IMR-90 (cell line): ENCODE measurements at regions not wholly inside any gene's neighbourhood (a gene's known extent, or its start where the extent isn't known, plus 50 kb on each side); places are given as distances from the start of the nearest gene placed in this dataset.

Experiments used
- ATAC-seq: fragments of 200-7000 bp; cut with Tn5 transposase; 2 replicates; pipeline ENCODE4 v1.9.1; 2020; ENCODE audit warnings: low read depth, mild to moderate bottlenecking, moderate library complexity
- BruUV-seq: library from RNA; stranded (reverse); fragments of 400-500 nt; replicated peaks from 2 replicates; lab custom pipeline; 2021; lab: Mats Ljungman, UMichigan
- CTCF ChIA-PET: fragments of 300-600 bp; formaldehyde crosslinking; extraction: SDS; loops from one replicate; lab custom pipeline; 2021; ENCODE audit warnings: antibody characterized with exemption; lab: Yijun Ruan, JAX
- POLR2A ChIA-PET: fragments of 300-600 bp; sonication (Branson Sonifier 250); formaldehyde crosslinking; loops from one replicate; lab custom pipeline; 2022; ENCODE audit warnings: antibody characterized with exemption; ENCODE audit not compliant: unreplicated experiment; lab: Charles Lee
- DNase-seq: peaks from one replicate; pipeline ENCODE4 v3.0.0; 2013
- H2AFZ ChIP-seq: replicated peaks from 2 replicates; pipeline ENCODE3; 2013; ENCODE audit warnings: low read length, mild to moderate bottlenecking; ENCODE audit not compliant: poor library complexity
- H2AK5ac ChIP-seq: 2 replicates; pipeline ENCODE4 v1.6.1; 2013; ENCODE audit warnings: low read depth, low read length, inconsistent platforms
- H2AK9ac ChIP-seq: replicated peaks from 2 replicates; pipeline ENCODE3; 2013; ENCODE audit warnings: mild to moderate bottlenecking, low read depth, low read length, moderate library complexity; ENCODE audit not compliant: poor library complexity
- H2BK120ac ChIP-seq: 2 replicates; pipeline ENCODE4 v1.6.1; 2013; ENCODE audit warnings: low read depth, low read length, inconsistent platforms
- H2BK15ac ChIP-seq: 3 replicates; pipeline ENCODE4 v1.6.1; 2013; ENCODE audit warnings: low read depth, low read length, inconsistent platforms
- H2BK20ac ChIP-seq: 2 replicates; pipeline ENCODE4 v1.6.1; 2013; ENCODE audit warnings: low read depth, mild to moderate bottlenecking, inconsistent platforms, low read length, moderate library complexity
- H2BK5ac ChIP-seq: 2 replicates; pipeline ENCODE4 v1.6.1; 2013; ENCODE audit warnings: mild to moderate bottlenecking, low read depth, low read length, inconsistent platforms; ENCODE audit not compliant: poor library complexity, severe bottlenecking
- H3K14ac ChIP-seq: replicated peaks from 2 replicates; pipeline ENCODE4 v1.6.1; 2013; ENCODE audit warnings: low read depth, low read length, inconsistent platforms
- H3K18ac ChIP-seq: 2 replicates; pipeline ENCODE4 v1.6.1; 2013; ENCODE audit warnings: low read depth, low read length, control low read depth
- H3K23ac ChIP-seq: 2 replicates; pipeline ENCODE4 v1.6.1; 2013; ENCODE audit warnings: low read depth, low read length, inconsistent platforms
- H3K27ac ChIP-seq: 2 replicates; pipeline ENCODE4 v1.5.1; 2013; ENCODE audit warnings: mild to moderate bottlenecking, control low read depth, low read length; ENCODE audit not compliant: insufficient read depth
- H3K27me3 ChIP-seq: 2 replicates; pipeline ENCODE4 v1.6.1; 2013; ENCODE audit warnings: low read length; ENCODE audit not compliant: control insufficient read depth, insufficient read depth
- H3K36me3 ChIP-seq: 2 replicates; pipeline ENCODE4 v1.6.1; 2013; ENCODE audit warnings: low read length, mixed read lengths; ENCODE audit not compliant: control insufficient read depth, insufficient read depth
- H3K4ac ChIP-seq: 2 replicates; pipeline ENCODE4 v1.6.1; 2013; ENCODE audit warnings: low read depth, low read length, inconsistent platforms
- H3K4me1 ChIP-seq: 2 replicates; pipeline ENCODE4 v1.6.1; 2013; ENCODE audit warnings: low read length, mixed read lengths; ENCODE audit not compliant: control insufficient read depth, insufficient read depth
- H3K4me2 ChIP-seq: 2 replicates; pipeline ENCODE4 v1.6.1; 2013; ENCODE audit warnings: low read depth, mild to moderate bottlenecking, control low read depth, low read length, moderate library complexity
- H3K4me3 ChIP-seq: 2 replicates; pipeline ENCODE4 v1.5.1; 2013; ENCODE audit warnings: low read depth, mild to moderate bottlenecking, control low read depth, low read length, moderate library complexity; ENCODE audit not compliant: insufficient read depth
- H3K56ac ChIP-seq: 2 replicates; pipeline ENCODE4 v1.6.1; 2013; ENCODE audit warnings: low read length, inconsistent platforms; ENCODE audit not compliant: insufficient read depth; ENCODE audit errors: extremely low read depth
- H3K79me1 ChIP-seq, 2 experiments: 2 replicates each; pipeline ENCODE4 v1.6.1; 2013; ENCODE audit warnings: low read length in 2 of 2, inconsistent platforms in 1 of 2, low read depth in 1 of 2
- H3K9ac ChIP-seq: 2 replicates; pipeline ENCODE4 v1.6.1; 2013; ENCODE audit warnings: low read depth, low read length, control low read depth
- H3K9me1 ChIP-seq: 2 replicates; pipeline ENCODE4 v1.6.1; 2013; ENCODE audit warnings: low read length, inconsistent platforms; ENCODE audit not compliant: insufficient read depth
- H3K9me3 ChIP-seq: 2 replicates; pipeline ENCODE4 v1.6.1; 2013; ENCODE audit warnings: low read length; ENCODE audit not compliant: control insufficient read depth, insufficient read depth
- H4K20me1 ChIP-seq: 2 replicates; pipeline ENCODE4 v1.6.1; 2013; ENCODE audit warnings: low read length, inconsistent platforms; ENCODE audit not compliant: insufficient read depth
- H4K5ac ChIP-seq: 2 replicates; pipeline ENCODE4 v1.6.1; 2013; ENCODE audit warnings: mild to moderate bottlenecking, low read depth, low read length, control low read depth
- H4K8ac ChIP-seq, 2 experiments: 2 replicates each; pipeline ENCODE4 v1.6.1; 2013; ENCODE audit warnings: low read depth in 2 of 2, low read length in 2 of 2, control low read depth in 1 of 2, inconsistent platforms in 1 of 2
- H4K91ac ChIP-seq: 2 replicates; pipeline ENCODE4 v1.6.1; 2013; ENCODE audit warnings: low read depth, low read length, inconsistent platforms; ENCODE audit not compliant: insufficient read depth
- BHLHE40 ChIP-seq: fragments of 150-350 bp; IDR thresholded peaks from 2 replicates; pipeline ENCODE4 v1.6.1; 2016; ENCODE audit warnings: mild to moderate bottlenecking, low read depth, low read length
- CEBPB ChIP-seq: IDR thresholded peaks from 2 replicates; pipeline ENCODE4 v1.6.1; 2012; ENCODE audit warnings: low read depth, low read length, improper control_type of control experiment
- ELK1 ChIP-seq: fragments of 150-350 bp; IDR thresholded peaks from 2 replicates; pipeline ENCODE4 v1.6.1; 2016; ENCODE audit warnings: low read depth, mild to moderate bottlenecking, low read length, moderate library complexity, borderline replicate concordance
- FOS ChIP-seq: fragments of 150-350 bp; IDR thresholded peaks from 2 replicates; pipeline ENCODE4 v1.6.1; 2016; ENCODE audit warnings: low read depth, low read length
- MAFK ChIP-seq: IDR thresholded peaks from 2 replicates; pipeline ENCODE4 v1.6.1; 2012; ENCODE audit warnings: low read depth, low read length, improper control_type of control experiment
- MAZ ChIP-seq: IDR thresholded peaks from 2 replicates; pipeline ENCODE4 v1.6.1; 2012; ENCODE audit warnings: low read depth, mild to moderate bottlenecking, low read length, improper control_type of control experiment, moderate library complexity, borderline replicate concordance
- MXI1 ChIP-seq: IDR thresholded peaks from 2 replicates; pipeline ENCODE4 v1.6.1; 2012; ENCODE audit warnings: low read depth, mild to moderate bottlenecking, low read length, moderate library complexity, borderline replicate concordance
- NFE2L2 ChIP-seq: fragments of 150-350 bp; IDR thresholded peaks from 2 replicates; pipeline ENCODE4 v1.6.1; 2016; ENCODE audit warnings: low read depth, mild to moderate bottlenecking, low read length
- RAD21 ChIP-seq: IDR thresholded peaks from 2 replicates; pipeline ENCODE4 v1.6.1; 2012; ENCODE audit warnings: low read length, improper control_type of control experiment
- RCOR1 ChIP-seq: IDR thresholded peaks from 2 replicates; pipeline ENCODE4 v1.6.1; 2012; ENCODE audit warnings: mild to moderate bottlenecking, low read length, improper control_type of control experiment; ENCODE audit not compliant: insufficient replicate concordance
- RFX5 ChIP-seq: IDR thresholded peaks from 2 replicates; pipeline ENCODE4 v1.8.0; 2012; ENCODE audit warnings: low read depth, mild to moderate bottlenecking, low read length, moderate library complexity
- SMC3 ChIP-seq: fragments of 150-350 bp; IDR thresholded peaks from 2 replicates; pipeline ENCODE4 v1.6.1; 2016; ENCODE audit warnings: low read depth, mild to moderate bottlenecking, antibody characterized with exemption, low read length, moderate library complexity
- USF2 ChIP-seq: fragments of 150-350 bp; IDR thresholded peaks from 2 replicates; pipeline ENCODE4 v1.6.1; 2017; ENCODE audit warnings: mild to moderate bottlenecking, antibody characterized with exemption, low read length, low read depth
- WGBS, 2 experiments: methylation state at CpG; one replicate each; pipeline versions ENCODE4 v1.1.5 to v1.1.7; 2013; ENCODE audit warnings: missing lambda C conversion rate in 2 of 2; ENCODE audit not compliant: insufficient read length in 1 of 2; ENCODE audit errors: extremely low coverage in 2 of 2; 5-methylcytosine and 5-hydroxymethylcytosine counted together
- dilution Hi-C: fragments of 300-500 bp; cut with HindIII; formaldehyde crosslinking; loops from one replicate; pipeline ENCODE4 v1.14.3; 2018; ENCODE audit warnings: low sequenced_read_pairs; ENCODE audit not compliant: unreplicated experiment
- in situ Hi-C: fragments of 300-500 bp; cut with MboI; formaldehyde crosslinking; loops from 3 replicates; pipeline ENCODE4 v1.14.3; 2019; ENCODE audit warnings: low sequenced_read_pairs, inconsistent platforms, mixed read lengths
- intact Hi-C: fragments of 100-400 bp; cut with micrococcal nuclease; formaldehyde crosslinking; loops from 2 replicates; pipeline ENCODE4 v1.10.0; 2022

- TF ChIP-seq FOS: no peak
- TF ChIP-seq SMC3: no peak
- no peak for TF ChIP-seq MAFK
These were observed 254.5 kb downstream of the SKIDA1 start (continued) for GRCh38 chr10:21270976-21271375.

- no peak overlapping the region for H2BK120ac ChIP-seq
- H2BK5ac ChIP-seq: no peak overlapping the region
- dilution Hi-C loops (no loop called here), in situ Hi-C loops (no loop called here), intact Hi-C loops (no loop called here)
- CTCF ChIA-PET: no interaction called here
- no peak overlapping the region for H2AFZ ChIP-seq
- H3K9me3 ChIP-seq: no peaks in the 10 kb centered on the region
- H2BK20ac ChIP-seq: no peak overlapping the region
- peaks cover 2% of the 10 kb centered on the region; the same call in 1 of the 2 replicates for H3K27me3 ChIP-seq
- no peak overlapping the region for H3K18ac ChIP-seq
- no peak overlapping the region for H2AK9ac ChIP-seq
- no peaks in the 10 kb centered on the region for H3K36me3 ChIP-seq
- no peak overlapping the region for H3K4me3 ChIP-seq
- H3K4ac ChIP-seq: no peak overlapping the region
- no peak overlapping the region for H3K56ac ChIP-seq
- ATAC-seq (no peak), DNase-seq (no peak)
- H3K27ac ChIP-seq: no peak overlapping the region
- H4K8ac ChIP-seq: no peak overlapping the region
- H3K23ac ChIP-seq: no peak overlapping the region
- no peak overlapping the region for H3K9ac ChIP-seq
- no peak overlapping the region for H4K5ac ChIP-seq
- no peak overlapping the region for H3K4me2 ChIP-seq
- no peaks in the 10 kb centered on the region for H3K4me1 ChIP-seq
- no peaks in the 10 kb centered on the region; the same call in 1 of the 2 replicates for H4K20me1 ChIP-seq
- H3K9me1 ChIP-seq: no peaks in the 10 kb centered on the region
- H3K79me1 ChIP-seq: no peaks in the 10 kb centered on the region
- no peak overlapping the region for H2BK15ac ChIP-seq
- TF ChIP-seq ELK1 (no peak), MAFK (no peak), MXI1 (no peak), CEBPB (no peak), RFX5 (no peak), RCOR1 (no peak), MAZ (no peak), USF2 (no peak), NFE2L2 (no peak), SMC3 (no peak), BHLHE40 (no peak), RAD21 (no peak)
- no TSS peak for BruUV-seq
- 79% methylated on average over 2 of the region's 5 CpGs; no CpG with 5 or more reads in 1 of the 2 experiments for WGBS, 2 experiments
- no peak overlapping the region for H3K14ac ChIP-seq
- no peak overlapping the region for H4K91ac ChIP-seq
- no peak overlapping the region for H2AK5ac ChIP-seq
- POLR2A ChIA-PET: no interaction called here
These were observed 256.2 kb downstream of the SKIDA1 start for GRCh38 chr10:21269289-21269688.
